ENCODE measurements at regions not wholly inside any gene's neighbourhood (a gene's known extent, or its start where the extent isn't known, plus 50 kb on each side); places are given as distances from the start of the nearest gene placed in this dataset.

DNA sequence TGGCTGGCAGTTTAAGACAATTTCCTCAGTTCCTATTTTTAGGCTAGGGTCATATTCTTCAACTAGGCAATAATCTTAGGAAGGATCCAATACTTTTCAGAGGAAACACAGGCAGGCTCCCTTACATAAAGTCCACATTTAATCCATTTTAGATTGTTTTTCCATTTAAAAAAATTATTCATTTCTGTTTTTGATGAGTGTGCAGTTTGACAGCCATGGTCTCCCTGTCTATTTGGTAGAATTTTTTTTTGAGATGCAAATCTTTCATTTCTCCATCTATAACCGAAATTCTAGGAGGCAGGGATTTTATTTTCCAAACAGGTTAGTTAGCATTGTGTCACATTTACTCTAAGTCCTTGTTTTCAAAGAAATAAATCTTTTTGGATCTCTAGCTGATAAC lies 326.8 kb downstream of the PPP4R3C start:
- DNase-seq: no peak

DNA sequence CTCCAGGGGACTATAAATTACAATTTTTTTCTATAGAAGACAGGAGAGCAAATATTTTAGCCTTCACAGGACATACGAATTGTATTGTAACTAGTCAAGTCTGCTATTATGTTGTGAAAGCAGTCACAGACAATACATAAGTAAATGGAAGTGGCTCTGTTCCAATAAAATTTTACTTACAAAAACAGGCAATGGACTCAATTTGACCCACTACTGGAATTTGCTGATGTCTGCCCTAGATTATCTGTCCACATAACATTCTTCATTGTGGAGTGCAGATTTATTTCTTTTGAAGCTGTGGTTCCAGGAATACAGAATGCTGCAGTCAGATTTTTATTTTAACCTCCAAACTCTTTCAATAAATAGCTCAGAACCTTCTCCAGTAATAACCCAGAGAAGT lies 330.3 kb downstream of the PPP4R3C start:
- peak; percentile 59 for DNase-seq

DNA sequence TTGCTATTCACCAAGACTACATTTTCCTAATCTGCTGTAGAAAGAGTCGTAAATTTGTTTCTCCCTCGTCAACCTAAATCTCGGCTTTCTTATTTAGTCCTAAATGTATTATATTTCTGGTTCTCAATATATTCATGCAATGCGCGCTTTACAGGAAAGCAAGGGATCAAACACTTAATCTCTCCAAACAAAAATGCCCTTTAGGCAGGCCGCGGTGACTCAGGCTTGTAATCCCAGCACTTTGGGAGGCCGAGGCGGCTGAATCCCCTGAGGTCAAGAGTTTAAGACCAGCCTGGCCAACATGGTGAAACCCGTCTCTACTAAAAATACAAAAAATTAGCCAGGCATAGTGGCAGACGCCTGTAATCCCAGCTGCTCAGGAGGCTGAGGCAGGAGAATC lies 376.0 kb downstream of the PPP4R3C start:
- DNase-seq: peak; percentile 0

DNA sequence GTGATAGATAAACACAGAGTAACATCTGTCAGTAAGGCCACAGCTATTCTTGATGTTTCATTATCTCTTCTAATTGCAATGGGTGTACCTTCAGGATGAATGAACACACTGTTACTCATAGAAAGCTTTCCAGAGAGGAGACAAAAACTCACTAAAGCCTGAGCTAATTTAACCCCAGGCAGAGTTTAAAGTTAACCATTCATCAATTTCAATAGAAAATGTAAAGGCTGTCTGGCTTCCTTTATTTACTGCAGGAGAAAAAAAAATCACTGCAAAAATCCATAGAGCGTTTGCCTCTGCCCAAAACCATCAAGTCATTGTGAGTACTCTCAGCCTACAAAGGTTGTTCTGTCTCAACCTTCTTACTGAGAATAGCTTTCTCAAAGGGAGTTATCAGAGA lies 376.9 kb downstream of the PPP4R3C start:
- DNase-seq: peak; percentile 79

DNA sequence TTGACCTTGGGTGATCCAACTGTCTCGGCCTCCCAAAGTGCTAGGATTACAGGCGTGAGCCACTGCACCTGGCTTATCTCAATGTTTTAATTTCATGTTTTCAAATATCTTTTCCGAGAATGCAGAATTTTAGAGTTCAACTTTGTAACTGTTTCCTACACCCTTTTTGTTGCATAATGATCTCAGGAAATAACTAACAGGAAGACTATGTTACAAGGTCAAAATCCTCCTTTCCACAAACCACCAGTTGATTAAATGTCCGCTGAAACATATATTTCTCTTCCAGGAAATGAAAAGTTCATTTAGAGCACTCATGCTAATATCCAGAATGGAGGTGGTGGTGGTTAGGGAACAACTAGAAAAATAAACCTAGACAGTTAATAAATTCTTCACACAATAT lies 377.8 kb downstream of the PPP4R3C start:
- no peak for DNase-seq

DNA sequence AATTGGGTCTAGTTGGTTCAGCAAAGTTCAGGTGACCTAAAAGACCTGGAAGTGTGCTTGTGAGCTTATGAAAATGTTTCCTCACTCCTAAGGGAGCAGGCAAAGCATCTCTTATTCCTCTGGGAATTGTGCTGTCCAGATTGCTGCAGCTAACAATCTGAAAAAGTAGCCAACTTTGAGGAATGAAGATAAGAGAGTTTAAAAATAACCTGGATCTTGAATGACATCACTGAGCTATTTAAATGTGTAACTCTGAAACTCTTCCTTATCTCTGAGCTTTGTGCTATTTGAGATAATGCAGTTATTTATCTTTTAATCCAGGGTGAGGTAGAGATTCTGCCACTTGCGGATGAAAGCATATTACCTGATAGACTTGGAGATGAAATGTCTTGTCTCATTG lies 384.8 kb downstream of the PPP4R3C start:
- no peak for DNase-seq

DNA sequence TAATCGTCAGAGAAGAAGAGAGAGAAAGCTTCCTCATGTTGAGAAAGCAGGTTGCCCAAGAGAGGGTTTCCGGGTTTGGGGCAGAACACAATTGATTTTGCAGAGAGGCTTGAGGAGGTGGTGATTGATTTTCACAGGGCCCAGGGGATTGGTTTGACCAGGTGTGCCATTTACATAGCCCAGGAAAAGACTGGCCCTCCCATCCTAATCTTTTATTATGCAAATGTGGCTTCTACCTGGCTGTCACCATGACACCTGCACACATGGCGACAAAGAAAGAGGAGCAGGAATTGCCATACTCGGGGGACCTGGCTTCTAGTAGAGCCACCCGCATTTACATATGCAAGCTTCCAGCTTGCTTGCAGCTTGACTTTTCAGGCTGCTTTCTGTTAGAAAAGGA lies 405.3 kb downstream of the PPP4R3C start:
- DNase-seq: peak; percentile 40

DNA sequence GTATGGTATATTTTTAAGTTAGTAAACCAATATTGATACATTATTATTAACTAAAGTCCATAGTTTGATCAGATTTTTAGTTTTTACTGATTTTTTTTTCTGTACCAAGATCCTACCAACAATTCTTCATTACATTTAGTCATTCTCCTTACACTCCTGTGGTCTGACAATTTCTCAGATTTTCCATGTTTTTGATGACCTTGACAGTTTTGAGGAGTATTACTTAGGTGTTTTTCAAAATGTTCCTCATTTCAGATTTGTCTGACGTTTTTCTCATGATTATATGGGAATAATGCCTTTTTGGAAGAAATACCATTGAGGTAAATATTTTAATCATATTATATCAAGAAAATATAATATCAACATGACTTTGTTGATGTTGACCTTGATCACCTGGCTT lies 423.8 kb downstream of the PPP4R3C start:
- no peak for DNase-seq

DNA sequence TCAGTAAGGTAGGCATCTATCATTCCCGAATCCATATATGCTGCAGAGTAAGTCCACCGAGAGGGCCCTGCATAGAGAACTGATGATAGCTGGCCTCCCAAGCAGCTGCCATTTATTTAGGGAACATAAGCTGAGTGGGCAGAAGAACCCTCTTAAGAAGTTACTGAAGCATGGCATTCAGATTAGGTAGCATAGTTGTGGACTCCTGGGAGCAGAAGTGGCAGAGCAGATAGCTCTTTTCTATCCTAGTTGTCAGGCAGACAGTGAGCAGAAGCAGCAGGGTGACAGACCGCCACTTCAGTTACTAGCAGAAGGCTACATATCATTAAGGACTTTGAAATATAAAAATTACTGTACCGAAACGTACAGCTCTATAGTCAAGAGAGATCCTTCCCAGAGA lies 454.7 kb downstream of the PPP4R3C start:
- peak; percentile 49 for DNase-seq

DNA sequence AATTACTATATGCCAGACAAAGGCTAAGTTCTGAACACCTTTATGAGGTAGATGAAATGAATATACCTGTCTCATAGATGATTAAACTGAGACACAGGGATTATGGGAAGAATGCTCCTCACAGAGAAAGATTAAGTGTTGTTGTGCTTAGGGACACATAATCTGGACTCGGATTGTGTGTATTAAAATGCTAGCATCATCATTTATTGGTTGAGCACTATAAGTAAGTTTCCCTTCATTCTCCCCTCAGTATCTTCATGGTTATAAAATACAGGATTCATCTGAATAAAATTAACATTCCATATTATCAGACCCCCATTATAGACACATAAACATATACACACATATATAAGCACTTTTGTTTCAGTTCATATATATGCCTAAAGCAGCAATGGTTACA lies 463.5 kb downstream of the PPP4R3C start:
- DNase-seq: no peak

DNA sequence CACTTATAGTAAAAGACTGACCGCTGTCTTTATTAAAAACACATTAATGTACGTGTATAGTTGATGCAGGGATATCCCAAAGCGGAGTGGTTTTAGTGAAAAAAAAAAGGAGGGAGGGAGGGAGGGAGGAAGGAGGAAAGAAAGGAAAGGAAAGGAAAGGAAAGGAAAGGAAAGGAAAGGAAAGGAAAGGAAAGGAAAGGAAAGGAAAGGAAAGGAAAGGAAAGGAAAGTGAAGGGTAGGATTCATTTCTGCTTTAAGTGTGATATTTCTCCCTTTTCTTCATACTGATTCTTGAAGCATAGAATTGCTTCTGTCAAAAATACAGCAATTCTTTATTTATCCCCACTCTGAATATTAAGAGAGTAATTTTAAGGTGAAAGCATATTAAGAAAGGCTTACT lies 504.9 kb downstream of the PPP4R3C start:
- no peak for DNase-seq

DNA sequence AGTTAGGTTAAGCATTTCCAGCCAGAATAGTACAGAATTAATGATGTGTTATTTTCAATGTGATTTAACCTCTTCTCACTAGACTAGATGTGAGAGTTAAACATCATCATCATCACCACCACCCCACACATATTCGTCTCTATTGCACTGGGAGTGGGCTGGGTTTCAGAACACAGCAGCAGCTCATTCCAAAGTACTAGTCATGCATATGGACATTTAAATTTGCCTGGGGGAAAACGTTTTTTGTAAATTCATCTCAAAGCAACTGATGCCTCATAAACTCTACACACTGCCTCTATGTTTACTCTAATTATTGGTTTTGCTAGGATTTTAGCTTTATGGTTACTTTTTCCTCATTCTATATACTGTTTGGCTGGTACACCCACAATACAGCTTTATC lies 509.1 kb downstream of the PPP4R3C start:
- DNase-seq: peak; percentile 52

DNA sequence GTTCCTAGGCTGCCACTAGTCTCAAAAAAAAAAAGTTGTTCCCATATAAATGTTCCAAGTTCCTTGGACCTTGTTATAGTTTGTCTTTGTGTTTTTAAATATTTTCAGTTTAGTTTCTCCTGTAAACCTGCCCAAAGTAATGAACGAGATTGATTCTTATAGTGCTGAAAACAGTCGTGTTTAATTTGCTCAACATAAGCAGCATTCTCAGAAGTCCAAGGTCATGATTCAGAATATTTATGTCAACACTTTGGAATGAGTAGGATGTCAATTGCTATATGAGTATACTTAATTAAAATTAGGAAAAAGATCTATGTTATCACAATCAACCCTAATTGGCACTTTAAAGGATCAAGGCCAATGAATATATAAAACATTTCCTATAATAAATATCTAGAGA lies 510.9 kb downstream of the PPP4R3C start:
- DNase-seq: no peak

DNA sequence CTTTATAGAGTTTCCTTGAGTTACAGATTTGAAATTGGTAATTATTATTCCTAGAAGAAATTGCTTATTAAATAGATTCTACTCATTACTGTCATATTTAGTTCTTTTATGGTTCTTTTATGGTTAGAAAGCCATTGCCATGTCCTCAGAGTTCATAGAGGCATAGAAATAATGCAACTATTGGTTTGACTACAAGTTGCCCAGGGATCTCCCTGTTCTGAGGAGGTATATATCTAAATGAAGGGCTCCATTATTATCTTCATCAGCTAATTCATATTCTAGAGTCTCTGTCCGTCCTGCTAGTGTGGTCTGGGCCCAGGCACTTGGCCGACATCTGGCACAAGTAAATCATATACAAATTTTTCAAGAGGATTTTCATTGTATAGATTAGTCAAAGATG lies 535.7 kb downstream of the PPP4R3C start:
- no peak for DNase-seq

DNA sequence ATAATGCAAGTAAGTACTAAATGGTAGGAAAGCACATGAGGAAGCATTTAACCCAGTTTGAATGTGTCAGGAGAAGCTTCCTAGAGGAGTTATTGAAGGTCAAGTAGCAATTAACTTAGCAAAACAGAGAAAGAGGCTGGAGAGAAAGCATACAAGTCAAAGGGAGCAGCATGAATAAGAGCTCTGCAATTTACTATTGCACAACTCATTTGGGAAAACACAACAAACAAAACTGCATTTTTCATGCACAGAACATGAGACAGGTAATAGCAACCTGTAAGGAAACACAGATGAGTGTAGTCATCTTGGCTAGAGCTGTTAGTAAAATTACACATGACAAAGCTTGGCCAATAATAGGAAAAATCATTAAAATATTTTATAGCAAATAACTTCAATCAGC lies 538.1 kb downstream of the PPP4R3C start:
- peak; percentile 79 for DNase-seq

DNA sequence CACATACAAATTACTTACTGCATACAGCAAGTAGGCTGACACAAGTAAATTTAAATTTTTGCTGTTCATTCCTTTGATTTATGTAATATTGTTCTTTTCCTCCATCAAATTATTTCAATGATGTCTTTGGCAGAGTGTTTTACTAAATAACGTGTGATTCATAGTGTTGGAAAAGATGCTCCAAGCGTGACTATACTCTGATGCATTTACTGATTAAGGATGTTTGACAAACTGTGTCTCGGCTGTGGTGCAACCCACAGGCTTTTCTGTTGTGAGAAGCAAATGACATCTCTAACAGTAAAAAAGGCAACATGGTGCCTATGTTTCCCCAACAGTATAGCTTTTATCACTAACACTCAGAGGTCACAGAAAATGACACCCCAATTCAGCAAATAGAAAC lies 540.9 kb downstream of the PPP4R3C start:
- no peak for DNase-seq

DNA sequence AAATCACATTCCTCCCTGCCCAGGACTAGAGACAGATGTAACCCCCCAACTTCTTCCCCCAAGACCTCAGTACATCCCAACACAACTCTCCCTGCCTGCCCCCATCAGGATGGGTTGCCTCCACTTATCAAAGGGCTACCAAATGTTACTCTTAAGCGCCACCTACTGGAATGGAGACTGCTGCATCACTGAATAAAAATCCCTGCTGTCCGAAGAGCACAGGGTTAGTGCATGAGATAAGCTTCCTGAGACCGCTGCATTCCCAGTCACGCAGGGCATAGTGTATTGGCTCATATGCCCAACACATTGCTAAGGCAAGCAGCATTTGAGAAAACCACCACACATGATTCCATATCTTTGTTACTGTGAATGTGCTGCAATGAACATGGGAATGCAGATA lies 544.5 kb downstream of the PPP4R3C start:
- DNase-seq: peak; percentile 47

DNA sequence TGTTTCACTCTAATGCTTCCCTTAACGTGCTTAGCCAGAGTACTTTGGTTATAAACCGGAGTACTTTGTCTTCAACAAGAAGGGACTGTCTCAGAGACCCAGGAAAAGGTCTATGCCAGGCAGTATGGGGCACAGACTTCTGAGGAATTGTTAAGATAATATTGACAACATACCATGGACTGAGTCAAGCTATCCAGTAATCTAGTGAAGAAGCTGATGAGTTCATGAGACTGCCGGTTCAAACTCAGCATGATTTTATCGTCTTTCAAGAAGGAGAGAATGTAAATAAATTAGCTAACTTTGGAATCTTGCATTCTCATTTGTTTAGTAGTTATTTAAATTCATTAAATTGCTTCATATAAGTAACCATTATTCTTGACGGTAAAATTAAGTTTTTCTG lies 546.1 kb downstream of the PPP4R3C start:
- DNase-seq: no peak

DNA sequence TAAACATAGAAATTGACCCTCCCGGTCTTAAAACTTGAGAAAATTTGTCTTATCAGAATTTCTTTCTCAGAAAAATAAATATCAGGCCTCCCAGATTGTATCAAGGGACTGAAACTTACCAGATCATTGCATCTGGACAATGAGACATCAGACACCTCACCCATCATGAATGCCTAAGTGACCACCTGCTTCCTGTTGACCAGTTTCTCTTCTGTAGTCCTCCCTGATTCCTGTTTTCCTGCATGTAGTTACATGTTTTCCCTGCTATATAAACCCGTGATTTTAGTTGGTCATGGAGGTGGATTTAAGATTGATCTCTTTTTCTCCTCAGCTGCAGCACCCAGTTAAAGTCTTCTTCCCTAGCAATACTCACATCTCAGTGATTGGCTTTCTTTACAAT lies 548.1 kb downstream of the PPP4R3C start:
- peak; percentile 36 for DNase-seq

DNA sequence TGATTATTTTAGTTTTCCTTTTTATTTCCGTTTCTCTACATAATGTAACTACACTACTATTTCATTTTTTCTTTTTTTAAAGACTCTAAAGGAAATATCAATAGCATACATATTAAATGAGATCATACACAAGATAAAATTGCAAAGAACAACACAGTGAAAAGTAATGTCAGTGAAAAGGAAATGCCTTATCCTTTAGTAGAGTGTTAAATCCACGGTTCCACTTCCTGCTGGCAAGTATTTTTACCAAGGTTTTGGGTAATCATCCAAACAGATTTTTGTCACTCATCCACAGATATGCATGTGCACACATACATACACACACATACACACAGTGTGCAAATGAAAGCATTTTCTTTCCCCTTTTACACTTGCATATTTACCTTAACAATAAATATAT lies 548.9 kb downstream of the PPP4R3C start:
- DNase-seq: no peak

DNA sequence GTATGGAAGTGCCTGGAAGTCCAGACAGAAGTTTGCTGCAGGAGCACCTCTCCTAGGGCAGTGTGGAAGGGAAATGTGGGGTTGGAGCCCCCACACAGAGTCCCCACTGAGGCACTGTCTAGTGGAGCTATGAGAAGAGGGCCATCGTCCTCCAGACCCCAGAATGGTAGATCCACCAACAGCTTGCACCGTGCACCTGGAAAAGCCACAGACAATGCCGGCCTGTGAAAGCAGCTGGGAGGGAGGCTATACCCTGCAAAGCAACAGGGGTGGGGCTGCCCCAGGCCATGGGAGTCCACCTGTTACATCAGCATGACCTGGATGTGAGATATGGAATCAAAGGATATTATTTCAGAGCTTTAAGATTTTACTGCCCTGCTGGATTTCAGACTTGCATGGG lies 551.4 kb downstream of the PPP4R3C start:
- peak; percentile 6 for DNase-seq

DNA sequence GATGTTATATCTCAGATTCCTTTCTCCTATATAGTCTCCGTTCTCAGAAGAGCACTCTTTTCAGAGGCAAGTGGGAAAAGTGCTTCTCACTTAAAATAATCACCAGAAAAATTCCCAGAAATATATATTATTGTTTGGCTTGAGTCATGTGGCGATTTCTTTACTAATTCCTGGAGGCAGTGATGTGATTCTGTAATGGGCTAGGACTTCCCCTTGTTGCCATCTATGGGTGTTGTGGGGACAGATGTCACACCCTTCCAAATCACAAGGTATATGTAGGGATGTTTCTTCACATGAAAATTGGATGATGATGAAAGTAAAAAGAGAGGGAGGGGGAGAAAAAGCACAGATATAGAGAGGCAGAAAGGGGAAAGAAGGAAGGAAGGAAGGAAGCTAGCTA lies 553.4 kb downstream of the PPP4R3C start:
- no peak for DNase-seq

DNA sequence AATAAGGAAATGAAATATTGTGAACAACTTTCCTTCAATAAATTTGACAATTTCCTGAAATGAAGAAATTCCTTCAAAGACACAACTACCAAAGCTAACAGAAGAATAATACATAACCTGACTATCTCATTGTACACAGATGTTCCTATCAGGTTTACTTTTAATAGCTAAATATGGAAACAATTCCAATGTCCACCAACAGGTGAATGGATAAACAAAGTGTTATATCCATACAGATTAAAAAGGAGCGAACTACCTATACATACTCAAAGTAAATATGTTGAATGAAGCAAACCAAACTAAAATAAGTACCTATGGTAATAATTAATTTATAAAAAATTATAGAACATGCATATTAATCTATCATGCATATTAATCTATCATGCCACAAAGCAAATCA lies 554.9 kb downstream of the PPP4R3C start:
- no peak for DNase-seq

DNA sequence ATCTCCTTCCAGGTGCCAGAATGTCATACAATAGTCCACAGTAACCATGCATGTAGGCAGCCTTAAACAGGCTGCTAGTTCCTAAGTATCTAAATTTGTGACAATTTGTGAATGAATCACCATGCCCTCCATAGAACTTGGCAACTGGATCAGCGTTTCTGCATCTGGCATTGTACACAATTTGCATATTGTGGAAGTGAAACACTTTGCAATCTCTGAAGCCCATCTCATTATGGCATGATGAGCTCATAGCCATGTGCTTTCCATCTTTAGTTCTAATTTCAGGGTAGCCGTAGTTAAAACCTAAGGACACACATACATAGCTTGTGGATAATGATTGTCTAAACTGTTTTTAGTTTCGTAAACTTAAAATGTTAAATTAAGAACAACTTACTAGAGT lies 573.6 kb downstream of the PPP4R3C start:
- no peak for DNase-seq

DNA sequence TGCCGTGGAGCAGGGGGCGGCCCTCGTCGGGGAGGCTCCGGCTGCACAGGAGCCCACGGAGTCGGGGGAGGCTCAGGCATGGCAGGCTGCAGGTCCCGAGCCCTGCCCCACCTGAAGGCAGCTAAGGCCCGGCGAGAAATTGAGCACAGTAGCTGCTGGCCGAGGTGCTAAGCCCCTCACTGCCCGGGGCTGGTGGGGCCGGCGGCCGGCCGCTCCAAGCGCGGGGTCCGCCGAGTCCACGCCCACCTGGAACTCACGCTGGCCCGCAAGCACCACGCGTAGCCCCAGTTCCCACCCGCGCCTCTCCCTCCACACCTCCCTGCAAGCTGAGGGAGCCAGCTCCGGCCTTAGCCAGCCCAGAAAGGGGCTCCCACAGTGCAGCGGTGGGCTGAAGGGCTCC lies 589.4 kb downstream of the PPP4R3C start:
- no peak for DNase-seq

DNA sequence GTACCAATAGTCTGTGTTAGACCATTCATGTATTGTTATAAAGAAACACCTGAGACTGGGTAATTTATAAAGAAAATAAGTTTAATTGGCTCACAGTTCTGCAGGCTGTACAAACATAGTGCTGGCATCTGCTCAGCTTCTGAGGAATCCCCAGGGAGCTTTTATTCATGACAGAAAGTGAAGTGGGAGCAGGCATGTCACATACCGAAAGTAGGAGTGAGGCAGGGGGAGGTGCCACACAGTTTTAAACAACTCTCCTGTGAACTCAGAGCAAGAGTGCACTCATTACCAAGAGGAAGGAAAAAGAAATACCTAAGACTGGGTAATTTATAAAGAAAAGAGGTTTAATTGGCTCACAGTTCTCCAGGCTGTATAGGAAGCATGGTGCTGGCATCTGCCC lies 591.2 kb downstream of the PPP4R3C start:
- DNase-seq: peak; percentile 42

Data from NCI-H69 (cell line).